ENCODE measurements at regions not wholly inside any gene's neighbourhood (a gene's known extent, or its start where the extent isn't known, plus 50 kb on each side); places are given as distances from the start of the nearest gene placed in this dataset.

- in situ Hi-C loops (cut with HindIII; ENCODE audit: low sequenced_read_pairs): no loop called here
Observed at GRCh38 chr14:49527221-49527620, 59.0 kb downstream of the RPS29 start.

DNA sequence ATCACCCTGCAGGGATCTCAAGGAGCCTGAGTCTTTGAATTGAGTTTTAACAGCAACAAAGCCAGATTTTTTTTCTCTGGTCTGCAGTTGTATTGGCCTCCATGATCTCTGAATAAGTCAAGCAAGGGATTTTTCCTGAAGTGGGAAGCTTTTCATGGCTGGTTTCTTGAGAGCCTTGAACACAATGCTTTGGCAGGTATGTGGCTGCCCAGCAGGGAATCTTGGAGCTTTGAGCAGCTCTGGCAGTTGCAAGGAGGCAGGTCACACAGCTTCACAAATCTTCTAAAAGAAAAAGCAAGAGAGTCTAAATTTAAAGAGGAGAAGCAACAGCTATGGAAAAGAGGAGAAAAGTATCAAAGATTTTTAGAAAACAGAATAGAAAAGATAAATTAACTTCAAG lies 60.1 kb downstream of the RPS29 start:
- in situ Hi-C loops (cut with HindIII; ENCODE audit: low sequenced_read_pairs): no loop called here

GRCh38 chr14:49516286-49516685 lies 69.9 kb downstream of the RPS29 start:
- in situ Hi-C loops (cut with HindIII; ENCODE audit: low sequenced_read_pairs): no loop called here

DNA sequence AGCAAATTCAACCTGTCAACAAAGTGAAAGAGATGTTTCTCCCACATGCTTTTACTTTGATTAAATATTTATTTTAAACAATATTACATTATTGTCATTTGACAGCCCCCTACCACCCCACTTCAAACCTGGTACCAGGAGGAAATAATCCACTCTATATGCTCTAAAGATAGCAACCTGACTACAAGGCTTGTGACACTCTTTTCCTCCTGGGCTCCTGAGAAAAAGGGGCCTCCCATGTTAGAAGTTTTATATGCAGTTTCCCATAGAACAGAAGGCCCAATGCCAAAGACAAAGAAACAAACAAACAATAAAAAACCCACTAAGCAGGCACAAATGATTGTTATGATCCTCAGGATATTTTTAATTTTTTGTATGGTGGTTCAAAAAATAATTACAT lies 73.6 kb downstream of the RPS29 start:
- in situ Hi-C loops (cut with HindIII; ENCODE audit: low sequenced_read_pairs): no loop called here

- in situ Hi-C loops (cut with HindIII; ENCODE audit: low sequenced_read_pairs): no loop called here
Observed at GRCh38 chr14:49512147-49512551, 74.0 kb downstream of the RPS29 start.

GRCh38 chr14:49508124-49508523 lies 78.1 kb downstream of the RPS29 start:
- in situ Hi-C loops (cut with HindIII; ENCODE audit: low sequenced_read_pairs): no loop called here

DNA sequence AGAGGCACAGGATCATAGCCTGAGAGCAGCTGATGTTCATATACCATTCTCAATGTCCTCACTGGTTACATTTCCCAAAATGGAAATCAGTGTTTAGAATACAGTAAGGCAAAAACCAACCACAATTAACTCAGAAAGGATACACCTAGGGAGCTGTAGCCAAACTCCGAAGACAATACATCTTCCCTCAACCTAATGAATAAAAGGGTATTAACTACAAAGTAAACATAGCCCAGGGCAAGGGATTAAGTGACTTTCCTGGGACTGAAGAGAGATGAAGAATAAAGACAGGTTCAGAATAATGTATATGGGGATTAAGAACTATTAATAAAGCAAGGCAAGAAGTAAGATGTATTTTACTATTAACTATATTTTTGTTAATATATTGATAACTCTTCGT lies 79.5 kb downstream of the RPS29 start:
- in situ Hi-C loops (cut with HindIII; ENCODE audit: low sequenced_read_pairs): no loop called here

DNA sequence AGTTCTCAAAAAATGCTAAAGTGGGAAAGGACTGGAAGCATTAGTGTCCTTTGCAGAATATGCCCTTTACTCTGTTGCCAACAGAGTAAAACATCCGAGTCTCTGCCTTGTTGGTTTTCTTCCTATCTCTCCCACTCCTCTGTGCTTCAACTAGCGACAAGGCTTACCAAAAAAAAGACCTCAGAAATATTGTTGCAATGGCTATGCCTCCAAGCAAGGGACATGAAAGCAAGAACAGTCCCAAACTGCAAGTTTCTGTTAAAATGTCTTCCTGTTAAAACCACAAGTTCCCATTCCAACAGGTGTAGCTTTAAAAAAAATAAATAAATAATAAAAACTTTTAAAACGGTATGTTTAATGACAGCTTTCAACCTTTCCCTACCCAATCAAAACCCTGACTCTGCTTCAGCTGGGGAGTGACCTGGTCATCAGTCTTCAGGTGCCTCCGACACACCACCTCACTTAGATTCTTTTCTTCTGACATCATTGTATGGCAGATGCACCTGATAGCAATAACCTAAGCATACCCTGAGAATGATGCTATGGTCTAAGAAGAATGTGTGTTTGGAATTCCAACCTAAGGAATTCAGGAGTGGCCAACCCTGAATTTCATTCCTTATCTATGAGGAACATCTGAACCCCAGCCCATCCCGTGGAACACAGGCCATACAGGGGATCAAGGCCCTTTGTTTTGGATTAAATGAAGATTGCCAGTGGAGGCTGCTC lies 81.0 kb downstream of the RPS29 start:
- in situ Hi-C loops (cut with HindIII; ENCODE audit: low sequenced_read_pairs): no loop called here

GRCh38 chr14:49497725-49498348 lies 88.3 kb downstream of the RPS29 start:
- in situ Hi-C loops (cut with HindIII; ENCODE audit: low sequenced_read_pairs): no loop called here

- in situ Hi-C loops (cut with HindIII; ENCODE audit: low sequenced_read_pairs): no loop called here
Observed at GRCh38 chr14:49497267-49497666, 88.9 kb downstream of the RPS29 start.

GRCh38 chr14:49494836-49495235 lies 91.3 kb downstream of the RPS29 start:
- in situ Hi-C loops (cut with HindIII; ENCODE audit: low sequenced_read_pairs): no loop called here

- in situ Hi-C loops (cut with HindIII; ENCODE audit: low sequenced_read_pairs): no loop called here
Observed at GRCh38 chr14:49493557-49493956, 92.6 kb downstream of the RPS29 start.

DNA sequence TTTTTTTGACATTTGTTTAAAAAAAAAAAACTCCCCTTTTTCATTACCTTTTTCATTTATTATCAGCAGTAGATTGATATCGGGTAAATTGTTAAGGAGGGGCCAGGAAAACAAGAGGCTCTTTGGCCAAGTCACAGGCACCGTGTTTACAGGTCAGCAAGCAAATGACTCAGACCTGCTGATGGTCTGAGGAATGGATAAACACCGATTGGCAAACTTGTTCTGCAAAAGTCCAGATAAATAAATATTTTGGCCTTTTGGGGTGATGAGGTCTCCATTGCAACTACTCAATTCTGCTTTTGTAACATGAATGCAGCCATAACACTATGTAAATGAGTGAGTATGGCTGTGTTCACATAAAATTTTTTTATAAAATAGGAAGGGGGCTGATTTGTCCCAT lies 94.0 kb downstream of the RPS29 start:
- in situ Hi-C loops (cut with HindIII; ENCODE audit: low sequenced_read_pairs): no loop called here

GRCh38 chr14:49489341-49489740 lies 96.8 kb downstream of the RPS29 start:
- in situ Hi-C loops (cut with HindIII; ENCODE audit: low sequenced_read_pairs): no loop called here

DNA sequence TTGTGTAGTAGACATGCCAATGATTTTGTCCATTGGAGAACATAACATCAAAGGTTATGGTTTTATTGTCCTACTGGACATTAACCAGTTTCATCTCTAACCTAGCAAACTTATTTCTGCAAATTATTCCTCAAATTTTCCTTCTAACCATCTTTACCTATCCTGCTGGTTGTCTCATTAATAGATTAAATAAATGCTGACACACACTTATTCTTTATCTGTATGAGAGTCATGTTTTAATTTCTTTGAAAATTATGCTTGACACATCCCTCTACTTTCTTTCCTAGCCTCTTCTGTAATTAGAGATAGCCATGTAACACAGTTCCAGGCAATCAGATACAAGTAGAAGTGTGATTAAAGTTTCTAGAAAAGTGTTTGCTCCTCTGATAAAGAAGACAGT lies 98.9 kb downstream of the RPS29 start:
- in situ Hi-C loops (cut with HindIII; ENCODE audit: low sequenced_read_pairs): no loop called here

DNA sequence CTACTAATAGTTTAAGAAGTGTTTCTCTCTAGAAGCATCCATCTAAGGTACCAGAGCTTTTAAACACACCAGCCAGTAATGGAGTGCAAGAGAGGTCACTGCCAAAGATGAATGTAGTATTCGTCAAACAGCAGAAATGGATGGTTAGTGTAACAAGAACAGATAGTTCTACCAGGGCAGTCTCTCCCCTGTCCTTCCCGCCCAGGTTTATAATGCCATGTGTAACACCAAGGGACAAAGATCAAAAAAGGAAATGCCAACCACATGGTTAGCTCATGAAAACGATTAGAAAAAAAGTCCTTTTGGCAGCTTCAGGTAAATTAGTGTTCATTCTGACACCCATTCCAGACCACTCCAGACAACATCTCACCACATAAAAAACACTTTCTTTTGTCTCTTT lies 100.9 kb downstream of the RPS29 start:
- in situ Hi-C loops (cut with HindIII; ENCODE audit: low sequenced_read_pairs): no loop called here

GRCh38 chr14:49484180-49484579 lies 102.0 kb downstream of the RPS29 start:
- in situ Hi-C loops (cut with HindIII; ENCODE audit: low sequenced_read_pairs): no loop called here

DNA sequence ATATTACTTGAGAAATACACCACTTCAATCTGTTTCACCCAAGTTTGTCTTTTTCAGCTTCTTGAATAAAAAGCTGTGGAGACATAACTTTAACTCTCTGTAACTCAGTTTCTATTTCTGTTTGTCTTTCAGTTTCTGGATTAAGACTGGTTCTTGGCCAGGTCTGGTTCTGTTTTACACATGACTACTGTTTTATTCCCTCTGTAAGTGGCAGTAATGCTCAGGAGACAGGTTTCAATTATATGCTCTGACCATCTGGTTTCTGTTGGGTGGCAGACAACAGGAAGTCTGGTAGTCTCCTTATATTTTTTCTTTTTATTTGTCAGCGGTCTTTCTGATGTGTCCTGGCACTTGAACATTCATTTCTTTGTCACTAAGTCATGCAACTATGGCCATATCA lies 102.9 kb downstream of the RPS29 start:
- in situ Hi-C loops (cut with HindIII; ENCODE audit: low sequenced_read_pairs): no loop called here

DNA sequence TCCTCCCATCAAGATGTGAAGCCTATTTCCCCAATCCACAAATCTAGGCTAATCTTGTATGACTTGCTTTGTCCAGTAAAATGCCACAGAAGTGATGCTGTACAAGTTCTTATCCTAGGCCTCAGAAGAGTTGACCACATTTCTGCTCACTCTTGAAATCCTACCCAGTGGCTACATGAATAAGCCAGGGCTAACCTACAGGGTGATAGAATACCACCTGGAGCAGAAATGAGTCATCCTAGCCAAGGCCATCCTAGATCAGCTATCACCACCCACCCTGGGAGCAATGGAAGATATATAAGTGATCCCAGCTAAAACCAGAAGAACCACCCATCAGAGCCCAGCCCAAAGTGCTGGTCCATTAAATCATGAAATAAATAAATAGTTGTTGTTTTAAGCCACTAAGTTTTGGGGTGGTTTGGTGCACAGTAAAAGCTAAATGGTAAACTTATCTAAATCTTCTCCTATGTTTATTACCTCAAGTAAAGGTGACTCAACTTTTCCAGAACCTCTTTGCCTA lies 105.1 kb downstream of the RPS29 start:
- in situ Hi-C loops (cut with HindIII; ENCODE audit: low sequenced_read_pairs): no loop called here

DNA sequence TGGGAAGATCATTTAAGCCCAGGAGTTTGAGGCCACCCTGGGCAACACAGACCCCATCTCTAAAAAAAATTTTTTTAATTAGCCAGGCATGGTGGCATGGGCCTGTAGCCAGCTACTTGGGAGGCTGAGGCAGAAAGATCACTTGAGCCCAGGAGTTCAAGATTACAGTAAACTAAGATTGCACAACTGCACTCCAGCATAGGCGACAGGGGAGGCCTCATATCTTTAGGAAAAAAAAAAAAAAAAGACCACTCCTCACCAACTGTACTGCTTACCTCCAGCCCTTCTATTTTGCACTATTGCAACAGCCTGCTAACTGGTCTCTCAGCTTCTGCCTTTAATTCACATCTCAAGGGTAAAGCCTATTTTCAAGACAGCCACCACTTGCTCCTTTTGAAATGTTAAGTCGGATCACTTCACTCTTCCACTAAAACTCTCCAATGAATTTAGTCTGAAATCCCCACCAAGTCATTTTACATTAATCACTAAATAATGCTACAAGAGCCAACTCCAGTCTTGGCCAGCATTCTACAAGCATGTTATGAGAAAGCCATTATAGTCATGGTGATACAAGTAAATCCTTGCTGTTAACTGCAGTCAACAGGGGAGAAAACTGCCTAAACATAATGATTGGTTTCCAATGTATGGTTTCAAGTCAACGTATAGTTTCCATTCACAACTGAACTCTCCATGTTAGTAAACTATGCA lies 106.0 kb downstream of the RPS29 start:
- in situ Hi-C loops (cut with HindIII; ENCODE audit: low sequenced_read_pairs): no loop called here

DNA sequence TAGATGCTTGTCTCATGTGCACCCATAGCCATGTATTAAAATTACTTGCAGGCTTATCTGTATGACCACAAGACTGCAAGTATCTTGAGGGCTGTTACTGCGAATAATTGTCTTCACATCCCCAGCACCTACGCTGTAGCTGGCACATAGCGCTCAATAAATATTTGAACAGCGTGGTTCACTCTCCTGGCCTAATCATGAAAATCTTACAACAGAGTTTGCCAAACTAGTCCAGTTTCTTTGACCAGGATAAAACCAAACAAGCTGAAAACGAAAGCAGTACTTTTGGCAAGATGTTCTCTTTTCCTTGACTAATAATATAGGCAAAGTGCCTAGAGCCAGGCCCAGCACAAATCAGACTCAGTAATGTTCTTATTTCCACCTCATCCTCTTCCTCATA lies 106.7 kb downstream of the RPS29 start:
- in situ Hi-C loops (cut with HindIII; ENCODE audit: low sequenced_read_pairs): no loop called here

GRCh38 chr14:49478784-49479183 lies 107.4 kb downstream of the RPS29 start:
- in situ Hi-C loops (cut with HindIII; ENCODE audit: low sequenced_read_pairs): no loop called here
